Left ventricle myocardium inferior (tissue), 1 donor: ENCODE measurements at regions not wholly inside any gene's neighbourhood (a gene's known extent, or its start where the extent isn't known, plus 50 kb on each side); places are given as distances from the start of the nearest gene placed in this dataset.

Source experiments
- DNase-seq: peaks from one replicate; pipeline ENCODE4 v3.0.0-alpha.2; 2020
- H3K27ac ChIP-seq: fragments of 200-600 bp; replicated peaks from 2 replicates; pipeline ENCODE4 v1.8.0; 2021
- H3K27me3 ChIP-seq: fragments of 200-600 bp; 2 replicates; pipeline ENCODE4 v1.8.0; 2021; ENCODE audit warnings: low read depth
- H3K36me3 ChIP-seq: fragments of 200-600 bp; 2 replicates; pipeline ENCODE4 v1.8.0; 2021
- H3K4me1 ChIP-seq: fragments of 200-600 bp; 2 replicates; pipeline ENCODE4 v1.8.0; 2021
- H3K4me3 ChIP-seq: fragments of 200-600 bp; 2 replicates; pipeline ENCODE4 v1.8.0; 2021; ENCODE audit warnings: mild to moderate bottlenecking, moderate library complexity
- H3K9me3 ChIP-seq: fragments of 200-600 bp; replicated peaks from 2 replicates; pipeline ENCODE4 v1.8.0; 2021
- CTCF ChIP-seq: fragments of 200-600 bp; IDR thresholded peaks from 2 replicates; pipeline ENCODE4 v1.8.0; 2021; ENCODE audit warnings: antibody characterized with exemption, mild to moderate bottlenecking, borderline replicate concordance
- intact Hi-C: fragments of 100-400 bp; cut with micrococcal nuclease; formaldehyde crosslinking; loops from one replicate; pipeline ENCODE4 v1.11.0; 2022
- donor health status: DM: no; HTN: yes; CAD: no; lungs with severe emphysema.

DNA sequence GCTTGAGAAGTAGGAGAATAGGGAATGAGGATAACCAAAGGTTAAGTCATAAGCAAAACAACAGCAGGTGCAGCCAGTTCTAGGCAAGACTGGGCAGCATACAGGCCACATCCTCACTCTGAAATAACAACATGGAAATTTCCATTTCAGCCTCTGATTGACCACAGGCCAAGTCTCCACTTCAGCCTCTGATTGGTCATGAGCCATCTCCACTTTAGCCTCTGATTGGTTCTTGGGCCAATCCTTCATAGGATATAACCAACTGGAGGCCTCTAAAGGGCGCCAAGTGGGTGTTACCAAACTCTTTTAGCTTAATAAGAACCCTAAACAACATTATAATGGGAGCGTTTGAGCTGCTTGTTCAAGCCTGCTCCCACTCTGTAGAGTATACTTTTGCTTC lies 512.0 kb downstream of the NPIPA7 start:
- Histone ChIP-seq H3K36me3 (no peaks in the 10 kb centered on the region), H3K4me1 (no peaks in the 10 kb centered on the region), H3K4me3 (no peak overlapping the region), H3K27ac (no peak overlapping the region), H3K9me3 (no peaks in the 10 kb centered on the region), H3K27me3 (no peaks in the 10 kb centered on the region)
- DNase-seq: no peak
- no peak for TF ChIP-seq CTCF
- intact Hi-C loops: no loop called here

DNA sequence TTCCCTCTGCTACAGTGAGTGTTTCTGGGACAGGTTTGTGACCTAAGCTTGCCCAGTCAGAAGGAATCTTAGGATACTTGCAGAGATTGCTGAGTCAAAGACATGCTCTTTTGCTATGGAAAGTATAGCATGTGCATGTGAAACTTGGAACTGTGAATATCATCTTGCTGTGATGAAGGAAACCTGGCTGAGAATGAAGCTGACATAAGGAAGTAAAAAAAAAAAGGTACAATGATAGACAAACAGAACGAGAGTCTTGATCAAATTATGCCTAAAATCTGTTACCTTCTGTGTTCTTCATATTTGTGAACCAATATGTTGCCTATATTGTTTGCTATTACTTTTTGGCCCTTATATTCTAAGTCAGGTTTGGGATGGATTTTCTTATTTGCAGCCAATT lies 525.7 kb downstream of the NPIPA7 start:
- Histone ChIP-seq H3K4me3 (no peak overlapping the region), H3K27me3 (peaks cover 7% of the 10 kb centered on the region), H3K9me3 (peaks cover 50% of the 10 kb centered on the region), H3K36me3 (no peaks in the 10 kb centered on the region), H3K27ac (no peak overlapping the region), H3K4me1 (no peaks in the 10 kb centered on the region)
- intact Hi-C loops: no loop called here
- no peak for DNase-seq
- TF ChIP-seq CTCF: no peak

- Histone ChIP-seq H3K4me1 (no peaks in the 10 kb centered on the region), H3K4me3 (no peak overlapping the region), H3K27me3 (peaks cover 7% of the 10 kb centered on the region), H3K36me3 (no peaks in the 10 kb centered on the region), H3K27ac (no peak overlapping the region), H3K9me3 (peaks cover 37% of the 10 kb centered on the region)
- intact Hi-C loops: no loop called here
- no peak for DNase-seq
- TF ChIP-seq CTCF: no peak
Observed at GRCh38 chr16:16905850-16906249, 526.9 kb downstream of the NPIPA7 start.

GRCh38 chr16:16907089-16907488 lies 528.1 kb downstream of the NPIPA7 start:
- intact Hi-C loops: no loop called here
- no peak for TF ChIP-seq CTCF
- no peak for DNase-seq
- H3K4me3 ChIP-seq: no peak overlapping the region
- H3K27ac ChIP-seq: no peak overlapping the region
- no peaks in the 10 kb centered on the region for H3K36me3 ChIP-seq
- peaks cover 27% of the 10 kb centered on the region for H3K9me3 ChIP-seq
- no peaks in the 10 kb centered on the region for H3K4me1 ChIP-seq
- H3K27me3 ChIP-seq: peaks cover 10% of the 10 kb centered on the region

- Histone ChIP-seq H3K36me3 (no peaks in the 10 kb centered on the region), H3K27ac (no peak overlapping the region), H3K27me3 (peaks cover 10% of the 10 kb centered on the region), H3K9me3 (peaks cover 22% of the 10 kb centered on the region), H3K4me3 (no peak overlapping the region), H3K4me1 (no peaks in the 10 kb centered on the region)
- DNase-seq: no peak
- intact Hi-C loops: no loop called here
- TF ChIP-seq CTCF: no peak
Observed at GRCh38 chr16:16908077-16908476, 529.1 kb downstream of the NPIPA7 start.

DNA sequence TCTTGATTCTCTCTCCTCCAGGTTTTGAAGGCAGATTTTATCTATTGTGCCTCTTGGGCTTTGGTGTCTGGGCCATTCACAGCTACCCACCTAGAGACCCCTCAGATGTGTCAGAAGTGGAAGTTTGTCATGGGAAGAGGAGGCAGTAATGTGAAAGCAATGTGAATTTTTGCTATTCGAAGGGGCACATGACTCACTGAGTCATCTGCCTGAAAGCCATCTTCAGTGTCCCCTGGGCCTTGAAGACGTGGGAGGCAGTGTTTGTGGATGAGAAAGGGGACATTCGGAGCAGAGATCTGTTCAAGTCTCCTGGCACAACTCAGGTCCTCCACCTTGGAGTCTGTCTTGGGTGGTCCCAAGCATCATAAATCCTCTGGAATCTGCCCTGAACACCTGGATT lies 530.2 kb downstream of the NPIPA7 start:
- no peak for DNase-seq
- Histone ChIP-seq H3K27ac (no peak overlapping the region), H3K36me3 (no peaks in the 10 kb centered on the region), H3K9me3 (peaks cover 13% of the 10 kb centered on the region), H3K27me3 (peaks cover 10% of the 10 kb centered on the region), H3K4me1 (no peaks in the 10 kb centered on the region), H3K4me3 (no peak overlapping the region)
- no peak for TF ChIP-seq CTCF
- intact Hi-C loops: no loop called here
